Astrocyte (in vitro differentiated cells and primary cell): ENCODE measurements at regions not wholly inside any gene's neighbourhood (a gene's known extent, or its start where the extent isn't known, plus 50 kb on each side); places are given as distances from the start of the nearest gene placed in this dataset.

Source experiments
- DNase-seq: peaks from one replicate; pipeline ENCODE4 v3.0.0-alpha.2; 2010; ENCODE audit warnings: low read depth
- FAIRE-seq: peaks from 2 replicates; lab custom pipeline; 2011; peaks lifted over from hg19 to GRCh38; lab: Jason Lieb, UNC
- H2AFZ ChIP-seq: 2 replicates; pipeline ENCODE4 v1.6.0; 2012; ENCODE audit warnings: low read depth, low read length, inconsistent platforms
- H3K27ac ChIP-seq: 2 replicates; pipeline ENCODE4 v1.5.1; 2011; ENCODE audit warnings: low read depth, low read length, inconsistent platforms
- H3K27me3 ChIP-seq: 2 replicates; pipeline ENCODE4 v1.6.0; 2011; ENCODE audit warnings: low read length, inconsistent platforms; ENCODE audit not compliant: insufficient read depth
- H3K36me3 ChIP-seq: 2 replicates; pipeline ENCODE4 v1.5.1; 2011; ENCODE audit warnings: low read length, inconsistent platforms; ENCODE audit not compliant: insufficient read depth
- H3K4me1 ChIP-seq: 2 replicates; pipeline ENCODE4 v1.5.1; 2011; ENCODE audit warnings: low read length, inconsistent platforms; ENCODE audit not compliant: insufficient read depth
- H3K4me2 ChIP-seq: 2 replicates; pipeline ENCODE4 v1.6.0; 2012; ENCODE audit warnings: low read length, inconsistent platforms
- H3K4me3 ChIP-seq: 2 replicates; pipeline ENCODE4 v1.5.1; 2011; ENCODE audit warnings: low read depth, mild to moderate bottlenecking, low read length, inconsistent platforms; ENCODE audit not compliant: insufficient read depth
- H3K79me2 ChIP-seq: 2 replicates; pipeline ENCODE4 v1.6.0; 2012; ENCODE audit warnings: mild to moderate bottlenecking, low read length, inconsistent platforms; ENCODE audit not compliant: insufficient read depth
- H3K9ac ChIP-seq: 2 replicates; pipeline ENCODE4 v1.6.0; 2012; ENCODE audit warnings: mild to moderate bottlenecking, low read length, inconsistent platforms
- H3K9me3 ChIP-seq: 2 replicates; pipeline ENCODE4 v1.5.1; 2012; ENCODE audit warnings: low read depth, mild to moderate bottlenecking, low read length, inconsistent platforms; ENCODE audit not compliant: insufficient read depth
- H4K20me1 ChIP-seq: 2 replicates; pipeline ENCODE4 v1.6.0; 2012; ENCODE audit warnings: low read length, inconsistent platforms; ENCODE audit not compliant: insufficient read depth
- H3K27ac Mint-ChIP-seq: one replicate; pipeline ENCODE4 v1.8.0; 2021; ENCODE audit warnings: mild to moderate bottlenecking, mixed read lengths; ENCODE audit not compliant: unreplicated experiment
- H3K27me3 Mint-ChIP-seq: one replicate; pipeline ENCODE4 v1.8.0; 2021; ENCODE audit warnings: low read depth, mixed read lengths; ENCODE audit not compliant: unreplicated experiment
- H3K36me3 Mint-ChIP-seq: one replicate; pipeline ENCODE4 v1.8.0; 2021; ENCODE audit warnings: low read depth, mixed read lengths; ENCODE audit not compliant: unreplicated experiment
- H3K4me1 Mint-ChIP-seq: one replicate; pipeline ENCODE4 v1.8.0; 2021; ENCODE audit warnings: low read depth, mixed read lengths; ENCODE audit not compliant: unreplicated experiment
- H3K4me3 Mint-ChIP-seq: one replicate; pipeline ENCODE4 v1.8.0; 2021; ENCODE audit warnings: mild to moderate bottlenecking, moderate library complexity, mixed read lengths; ENCODE audit not compliant: unreplicated experiment
- H3K9me3 Mint-ChIP-seq: one replicate; pipeline ENCODE4 v1.8.0; 2021; ENCODE audit warnings: mild to moderate bottlenecking, mixed read lengths; ENCODE audit not compliant: unreplicated experiment
- CTCF ChIP-seq: IDR thresholded peaks from 2 replicates; pipeline ENCODE4 v1.5.1; 2011; ENCODE audit warnings: low read depth, mild to moderate bottlenecking, inconsistent platforms, low read length, moderate library complexity; ENCODE audit not compliant: insufficient read depth
- EZH2 ChIP-seq: IDR thresholded peaks from 2 replicates; pipeline ENCODE4 v1.6.1; 2012; ENCODE audit warnings: mild to moderate bottlenecking, low read length, inconsistent platforms; ENCODE audit not compliant: insufficient read depth

GRCh38 chr10:108130575-108130974 lies 966.1 kb upstream of the SORCS1 start:
- Histone ChIP-seq H3K27ac (no peak overlapping the region), H3K4me1 (no peaks in the 10 kb centered on the region), H4K20me1 (no peaks in the 10 kb centered on the region), H3K4me3 (no peak overlapping the region), H2AFZ (no peak overlapping the region), H3K9me3 (no peaks in the 10 kb centered on the region), H3K27me3 (no peaks in the 10 kb centered on the region), H3K4me2 (no peak overlapping the region), H3K9ac (no peak overlapping the region), H3K36me3 (no peaks in the 10 kb centered on the region), H3K79me2 (no peaks in the 10 kb centered on the region)
- Mint-ChIP-seq H3K27me3 (no peaks in the 10 kb centered on the region), H3K36me3 (no peaks in the 10 kb centered on the region), H3K4me3 (no peak overlapping the region), H3K27ac (no peak overlapping the region), H3K4me1 (peaks cover 4% of the 10 kb centered on the region), H3K9me3 (no peaks in the 10 kb centered on the region)
- no peak for FAIRE-seq
- DNase-seq: no peak
- TF ChIP-seq EZH2 (no peak), CTCF (no peak)

GRCh38 chr10:108112218-108112617 lies 947.7 kb upstream of the SORCS1 start:
- Histone ChIP-seq H3K79me2 (no peaks in the 10 kb centered on the region), H3K27me3 (no peaks in the 10 kb centered on the region), H3K4me3 (no peak overlapping the region), H3K9me3 (no peaks in the 10 kb centered on the region), H3K27ac (no peak overlapping the region), H2AFZ (no peak overlapping the region), H4K20me1 (no peaks in the 10 kb centered on the region), H3K9ac (no peak overlapping the region), H3K36me3 (no peaks in the 10 kb centered on the region), H3K4me1 (no peaks in the 10 kb centered on the region), H3K4me2 (no peak overlapping the region)
- TF ChIP-seq CTCF (no peak), EZH2 (no peak)
- Mint-ChIP-seq H3K27ac (no peak overlapping the region), H3K4me1 (no peaks in the 10 kb centered on the region), H3K36me3 (no peaks in the 10 kb centered on the region), H3K9me3 (no peaks in the 10 kb centered on the region), H3K4me3 (no peak overlapping the region), H3K27me3 (peaks cover 3% of the 10 kb centered on the region)
- FAIRE-seq (no peak), DNase-seq (no peak)

GRCh38 chr10:108104551-108105156 lies 940.1 kb upstream of the SORCS1 start:
- H3K79me2 ChIP-seq: no peaks in the 10 kb centered on the region
- H3K27ac ChIP-seq: no peak overlapping the region

More at GRCh38 chr10:108104551-108105156, 940.1 kb upstream of the SORCS1 start:
- no peak overlapping the region for H3K4me3 Mint-ChIP-seq
- Histone ChIP-seq H3K9ac (no peak overlapping the region), H3K4me2 (no peak overlapping the region), H3K36me3 (no peaks in the 10 kb centered on the region), H3K9me3 (no peaks in the 10 kb centered on the region), H3K4me3 (no peak overlapping the region), H3K4me1 (no peaks in the 10 kb centered on the region), H2AFZ (no peak overlapping the region), H3K27me3 (no peaks in the 10 kb centered on the region), H4K20me1 (no peaks in the 10 kb centered on the region)
- H3K36me3 Mint-ChIP-seq: no peaks in the 10 kb centered on the region
- FAIRE-seq (no peak), DNase-seq (no peak)
- TF ChIP-seq CTCF (no peak), EZH2 (no peak)
- H3K27ac Mint-ChIP-seq: no peak overlapping the region
- peaks cover 1% of the 10 kb centered on the region for H3K9me3 Mint-ChIP-seq
- peaks cover 3% of the 10 kb centered on the region for H3K27me3 Mint-ChIP-seq
- H3K4me1 Mint-ChIP-seq: peaks cover 8% of the 10 kb centered on the region
